H7 (cell line): ENCODE measurements at regions not wholly inside any gene's neighbourhood (a gene's known extent, or its start where the extent isn't known, plus 50 kb on each side); places are given as distances from the start of the nearest gene placed in this dataset.

Experiments
- DNase-seq: peaks from one replicate; pipeline ENCODE4 v3.0.0; 2012
- H3K27me3 ChIP-seq: 2 replicates; pipeline ENCODE4 v1.6.0; 2011; ENCODE audit warnings: mild to moderate bottlenecking, low read length; ENCODE audit not compliant: control insufficient read depth, insufficient read depth
- H3K36me3 ChIP-seq: replicated peaks from 2 replicates; pipeline ENCODE4 v1.5.1; 2011; ENCODE audit warnings: low read length; ENCODE audit not compliant: control insufficient read depth, insufficient read depth
- H3K4me3 ChIP-seq: 2 replicates; pipeline ENCODE4 v1.5.1; 2011; ENCODE audit warnings: low read depth, mild to moderate bottlenecking, control low read depth, low read length, moderate library complexity; ENCODE audit not compliant: insufficient read depth

GRCh38 chr1:234697741-234698140 lies 87.8 kb upstream of the IRF2BP2 start:
- Histone ChIP-seq H3K4me3 (no peak overlapping the region), H3K36me3 (no peaks in the 10 kb centered on the region), H3K27me3 (no peaks in the 10 kb centered on the region; the same call in 1 of the 2 replicates)
- no peak for DNase-seq

DNA sequence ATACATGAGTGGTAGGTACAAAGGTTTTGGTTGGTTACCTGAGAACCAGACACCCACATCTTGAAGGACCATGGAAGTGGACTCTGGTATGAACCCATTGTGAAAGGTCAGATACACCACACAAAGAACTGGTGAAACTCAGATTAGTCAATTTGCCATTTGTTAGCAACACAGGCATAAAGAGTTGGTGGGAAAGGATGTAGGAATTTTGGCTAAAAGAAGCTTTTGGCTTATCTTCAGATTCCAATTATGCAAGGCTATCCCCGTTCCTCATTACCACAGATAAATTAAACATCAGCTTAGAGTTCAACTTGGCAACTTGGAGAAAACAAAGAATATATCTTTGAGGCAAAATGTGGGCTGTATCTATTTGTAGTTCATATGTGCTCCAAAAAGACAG lies 87.0 kb upstream of the IRF2BP2 start:
- no peak for DNase-seq
- Histone ChIP-seq H3K36me3 (no peaks in the 10 kb centered on the region), H3K27me3 (no peaks in the 10 kb centered on the region; the same call in 1 of the 2 replicates), H3K4me3 (no peak overlapping the region)

- Histone ChIP-seq H3K27me3 (no peaks in the 10 kb centered on the region; the same call in 1 of the 2 replicates), H3K36me3 (no peaks in the 10 kb centered on the region), H3K4me3 (no peak overlapping the region)
- DNase-seq, result no peak
These were observed 86.2 kb upstream of the IRF2BP2 start for GRCh38 chr1:234696148-234696576.

GRCh38 chr1:234694661-234695060 lies 84.7 kb upstream of the IRF2BP2 start:
- DNase-seq, result no peak
- H3K36me3 ChIP-seq, result no peaks in the 10 kb centered on the region
- no peak overlapping the region for H3K4me3 ChIP-seq

DNA sequence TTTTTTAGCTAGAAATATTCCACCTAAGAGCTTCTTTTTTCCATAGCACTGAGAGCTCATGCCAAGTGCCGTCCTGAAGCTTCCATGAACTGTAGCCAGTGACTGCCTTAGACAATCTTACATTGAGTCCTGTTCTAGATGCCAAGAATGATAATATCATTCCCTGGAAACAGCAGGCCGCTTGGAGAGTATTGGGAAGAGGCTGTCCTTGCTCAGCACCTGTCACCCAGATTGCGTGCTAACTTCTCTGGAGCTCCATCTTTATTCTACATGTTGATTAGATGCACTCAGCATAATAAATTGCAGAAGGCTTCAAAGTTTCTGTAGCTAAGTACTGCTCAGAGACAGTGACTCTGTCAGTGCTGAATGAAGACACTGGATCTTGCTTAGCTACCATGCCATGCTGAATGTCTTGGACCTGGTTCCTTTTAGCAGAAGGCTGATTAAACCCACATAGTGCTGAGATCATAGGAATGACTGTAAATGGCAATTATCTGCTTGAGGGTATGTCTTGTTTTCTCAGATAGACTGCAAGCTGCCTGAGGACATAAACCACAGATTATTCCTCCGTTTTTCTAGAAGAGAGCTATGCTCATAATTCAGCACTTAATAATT lies 83.1 kb upstream of the IRF2BP2 start:
- Histone ChIP-seq H3K36me3 (no peaks in the 10 kb centered on the region), H3K4me3 (no peak overlapping the region), H3K27me3 (no peaks in the 10 kb centered on the region; the same call in 1 of the 2 replicates)
- no peak for DNase-seq

More at GRCh38 chr1:234694661-234695060, 84.7 kb upstream of the IRF2BP2 start:
- H3K27me3 ChIP-seq, result no peaks in the 10 kb centered on the region; the same call in 1 of the 2 replicates

GRCh38 chr1:234691567-234691966 lies 81.6 kb upstream of the IRF2BP2 start:
- Histone ChIP-seq H3K4me3 (no peak overlapping the region), H3K36me3 (no peaks in the 10 kb centered on the region), H3K27me3 (no peaks in the 10 kb centered on the region; the same call in 1 of the 2 replicates)
- DNase-seq, result no peak

DNA sequence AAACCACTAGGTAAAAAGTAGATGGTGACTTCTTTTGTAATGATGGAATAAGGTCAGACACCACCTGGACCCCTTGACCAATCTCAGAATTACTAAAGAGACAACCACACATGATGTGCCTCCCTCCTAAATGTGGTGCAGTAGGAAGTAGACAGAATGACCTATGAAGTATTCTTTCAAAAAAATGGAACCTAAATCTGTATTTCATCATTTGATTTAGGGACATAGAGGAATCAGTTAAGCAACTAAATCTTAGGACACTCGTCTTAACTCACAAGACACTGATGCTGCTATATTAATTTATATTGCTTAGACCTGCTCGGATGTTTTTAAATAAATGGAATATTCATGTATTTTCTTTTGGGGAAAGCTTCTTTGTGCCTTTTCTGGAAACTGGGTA lies 80.9 kb upstream of the IRF2BP2 start:
- DNase-seq, result no peak
- no peaks in the 10 kb centered on the region for H3K36me3 ChIP-seq
- H3K4me3 ChIP-seq, result no peak overlapping the region
- no peaks in the 10 kb centered on the region; the same call in 1 of the 2 replicates for H3K27me3 ChIP-seq

DNA sequence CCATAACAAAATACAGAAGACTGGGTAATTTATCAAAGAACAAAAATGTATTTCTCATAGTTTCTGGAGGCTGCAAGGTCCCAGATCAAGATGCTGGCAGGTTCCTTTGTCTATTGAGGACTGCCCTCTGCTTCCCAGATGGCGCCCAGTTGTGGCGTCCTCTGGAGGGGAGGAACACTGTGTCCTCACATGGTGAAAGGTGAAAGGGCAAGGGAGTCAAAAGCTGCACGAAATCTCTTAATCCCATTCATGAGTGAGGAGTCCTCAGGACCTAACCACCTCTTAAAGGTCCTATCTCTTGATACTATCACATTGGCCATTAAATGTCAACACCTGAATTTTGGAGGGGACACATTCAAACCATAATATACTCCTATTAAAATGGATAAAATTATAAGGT lies 79.3 kb upstream of the IRF2BP2 start:
- DNase-seq, result no peak
- Histone ChIP-seq H3K36me3 (no peaks in the 10 kb centered on the region), H3K27me3 (no peaks in the 10 kb centered on the region; the same call in 1 of the 2 replicates), H3K4me3 (no peak overlapping the region)

DNA sequence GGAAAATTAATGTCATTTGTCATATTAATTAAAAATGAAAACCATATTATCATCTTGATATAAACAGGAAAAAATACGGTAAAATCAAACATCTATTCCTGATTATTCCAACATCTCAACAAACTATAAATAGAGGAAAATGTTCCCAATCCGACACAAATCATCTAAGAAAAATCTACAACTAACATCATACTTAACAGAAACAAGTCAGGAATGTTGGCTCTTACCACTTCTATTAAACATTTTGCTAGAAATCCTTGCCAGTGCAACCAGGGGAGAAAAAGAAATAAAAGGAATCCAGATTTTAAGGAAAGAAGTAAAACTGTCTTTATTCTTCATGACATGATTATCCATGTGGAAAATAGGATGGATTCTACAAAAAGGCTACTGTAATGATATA lies 77.0 kb upstream of the IRF2BP2 start:
- no peak for DNase-seq
- Histone ChIP-seq H3K27me3 (no peaks in the 10 kb centered on the region), H3K4me3 (no peak overlapping the region), H3K36me3 (no peaks in the 10 kb centered on the region)

DNA sequence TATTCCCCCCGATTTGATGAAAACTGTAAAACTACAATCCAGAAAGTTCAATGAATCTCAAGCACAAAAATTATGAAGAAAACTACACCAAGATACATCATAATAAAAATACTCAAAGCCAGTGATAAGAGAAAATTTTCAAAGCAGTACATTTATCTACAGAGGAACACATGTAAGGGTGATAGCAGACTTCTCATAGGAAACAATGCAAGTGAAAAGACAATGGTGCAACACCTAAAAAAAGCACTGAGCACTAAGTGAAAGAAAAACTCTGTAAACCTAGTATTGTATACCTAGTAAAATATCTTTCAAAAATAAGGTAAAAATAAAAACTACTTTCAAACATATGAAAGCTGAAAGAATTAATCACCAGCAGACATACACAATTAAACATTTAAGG lies 76.1 kb upstream of the IRF2BP2 start:
- DNase-seq, result no peak

DNA sequence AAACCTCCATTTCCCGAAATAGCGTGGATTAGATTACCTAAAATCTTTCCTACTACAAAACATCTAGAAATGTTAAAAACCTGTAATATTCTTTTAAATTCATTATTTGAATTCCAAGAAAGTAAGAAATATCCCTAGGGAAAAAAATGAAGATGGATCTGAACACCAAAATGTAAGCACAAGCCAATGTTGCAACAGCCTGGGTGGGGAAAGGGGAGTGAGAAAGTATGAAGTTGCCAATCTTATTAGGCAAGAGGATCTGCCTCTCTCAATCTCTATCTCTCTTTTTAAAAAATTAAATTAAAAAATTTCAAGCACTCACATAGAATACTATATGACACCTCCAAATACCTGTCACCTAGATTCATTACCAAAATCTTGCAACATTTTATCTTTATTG lies 74.9 kb upstream of the IRF2BP2 start:
- Histone ChIP-seq H3K36me3 (no peaks in the 10 kb centered on the region), H3K4me3 (no peak overlapping the region), H3K27me3 (no peaks in the 10 kb centered on the region)
- no peak for DNase-seq

More for the DNA sequence above, 76.1 kb upstream of the IRF2BP2 start:
- Histone ChIP-seq H3K4me3 (no peak overlapping the region), H3K27me3 (no peaks in the 10 kb centered on the region), H3K36me3 (no peaks in the 10 kb centered on the region)

GRCh38 chr1:234683861-234684632 lies 74.1 kb upstream of the IRF2BP2 start:
- Histone ChIP-seq H3K36me3 (no peaks in the 10 kb centered on the region), H3K27me3 (no peaks in the 10 kb centered on the region), H3K4me3 (no peak overlapping the region)
- DNase-seq, result peak; percentile 36

GRCh38 chr1:234683127-234683860 lies 73.3 kb upstream of the IRF2BP2 start:
- Histone ChIP-seq H3K36me3 (no peaks in the 10 kb centered on the region), H3K27me3 (no peaks in the 10 kb centered on the region), H3K4me3 (no peak overlapping the region)
- no peak for DNase-seq

GRCh38 chr1:234681990-234682389 lies 72.0 kb upstream of the IRF2BP2 start:
- no peak for DNase-seq
- H3K27me3 ChIP-seq, result no peaks in the 10 kb centered on the region
- H3K36me3 ChIP-seq, result no peaks in the 10 kb centered on the region
- H3K4me3 ChIP-seq, result no peak overlapping the region

DNA sequence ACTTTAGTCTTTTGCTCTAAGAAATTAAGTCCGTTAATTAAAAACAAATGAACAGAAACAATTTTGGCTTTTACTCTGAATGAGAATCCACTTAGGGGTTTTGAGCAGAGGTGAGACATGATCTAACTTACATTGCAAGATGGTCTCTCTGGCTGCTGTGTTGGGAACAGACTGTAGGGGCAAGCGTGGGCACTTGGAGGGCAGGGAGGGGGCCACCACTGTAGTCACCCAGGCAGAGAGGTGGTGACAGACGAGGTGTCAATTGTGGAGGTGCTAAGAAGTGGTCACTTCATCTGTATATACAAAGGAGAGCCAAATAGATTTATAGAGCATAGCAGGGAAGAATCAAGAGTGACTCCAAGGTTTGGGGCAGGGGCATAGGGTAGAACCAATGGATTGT lies 71.1 kb upstream of the IRF2BP2 start:
- no peaks in the 10 kb centered on the region; the same call in 1 of the 2 replicates for H3K27me3 ChIP-seq
- H3K36me3 ChIP-seq, result no peaks in the 10 kb centered on the region
- H3K4me3 ChIP-seq, result no peak overlapping the region
- DNase-seq, result no peak
